HEK293T (cell line): ENCODE measurements at regions not wholly inside any gene's neighbourhood (a gene's known extent, or its start where the extent isn't known, plus 50 kb on each side); places are given as distances from the start of the nearest gene placed in this dataset.

ENCODE experiments used
- FOXM1 ChIP-seq: fragments of 450-650 bp; IDR thresholded peaks from 2 replicates; pipeline ENCODE4 v1.6.1; 2017; ENCODE audit warnings: mild to moderate bottlenecking, borderline replicate concordance
- SUZ12 ChIP-seq: fragments of 450-650 bp; IDR thresholded peaks from 2 replicates; pipeline ENCODE4 v1.6.1; 2016; ENCODE audit warnings: mild to moderate bottlenecking

GRCh38 chr1:117802531-117803257, 126.7 kb downstream of the GDAP2 start:
- TF ChIP-seq FOXM1 (no peak), SUZ12 (no peak)
